ENCODE measurements at regions not wholly inside any gene's neighbourhood (a gene's known extent, or its start where the extent isn't known, plus 50 kb on each side); places are given as distances from the start of the nearest gene placed in this dataset.

- ATAC-seq, result no peak
- TF ChIP-seq CSRNP3 (CRISPR knock-in tag; IDR thresholded peaks at IDR 0.05) (no peak), PPARA (CRISPR knock-in tag; IDR thresholded peaks at IDR 0.05; ENCODE audit: borderline replicate concordance) (no peak), PATZ1 (CRISPR knock-in tag; IDR thresholded peaks at IDR 0.05; ENCODE audit: borderline replicate concordance) (no peak), ISL1 (CRISPR knock-in tag; IDR thresholded peaks at IDR 0.05) (no peak), OSR1 (CRISPR knock-in tag; IDR thresholded peaks at IDR 0.05) (no peak), ZNF8 (CRISPR knock-in tag; IDR thresholded peaks at IDR 0.05) (no peak), ZFP3 (CRISPR knock-in tag; IDR thresholded peaks at IDR 0.05) (no peak), ZFP30 (CRISPR knock-in tag; IDR thresholded peaks at IDR 0.05) (no peak), POU6F1 (CRISPR knock-in tag; IDR thresholded peaks at IDR 0.05; ENCODE audit: borderline replicate concordance, low read depth) (no peak), RARB (CRISPR knock-in tag; IDR thresholded peaks at IDR 0.05) (no peak), TCF4 (CRISPR knock-in tag; IDR thresholded peaks at IDR 0.05; ENCODE audit: borderline replicate concordance) (no peak), SNAI2 (CRISPR knock-in tag; IDR thresholded peaks at IDR 0.05) (no peak), ZC3H10 (CRISPR knock-in tag; IDR thresholded peaks at IDR 0.05) (no peak), BACH2 (CRISPR knock-in tag; IDR thresholded peaks at IDR 0.05; ENCODE audit: borderline replicate concordance) (no peak)
Observed at GRCh38 chr5:154559398-154560276, 81.6 kb upstream of the HAND1 start.

GRCh38 chr5:154557548-154557947 is 79.5 kb upstream of the HAND1 start:
- TF ChIP-seq PATZ1 (CRISPR knock-in tag; IDR thresholded peaks at IDR 0.05; ENCODE audit: borderline replicate concordance) (no peak), RARB (CRISPR knock-in tag; IDR thresholded peaks at IDR 0.05) (no peak), ESRRG (CRISPR knock-in tag; IDR thresholded peaks at IDR 0.05) (no peak), ZFP3 (CRISPR knock-in tag; IDR thresholded peaks at IDR 0.05) (no peak), SNAI2 (CRISPR knock-in tag; IDR thresholded peaks at IDR 0.05) (no peak), PPARA (CRISPR knock-in tag; IDR thresholded peaks at IDR 0.05; ENCODE audit: borderline replicate concordance) (no peak), ZC3H10 (CRISPR knock-in tag; IDR thresholded peaks at IDR 0.05) (no peak), CSRNP3 (CRISPR knock-in tag; IDR thresholded peaks at IDR 0.05) (no peak), ZFP30 (CRISPR knock-in tag; IDR thresholded peaks at IDR 0.05) (no peak), CSDC2 (CRISPR knock-in tag; IDR thresholded peaks at IDR 0.05) (no peak), TSHZ2 (CRISPR knock-in tag; IDR thresholded peaks at IDR 0.05) (no peak), TCF4 (CRISPR knock-in tag; IDR thresholded peaks at IDR 0.05; ENCODE audit: borderline replicate concordance) (no peak), ZNF8 (CRISPR knock-in tag; IDR thresholded peaks at IDR 0.05) (no peak)
- ATAC-seq, result no peak
